ENCODE measurements at regions not wholly inside any gene's neighbourhood (a gene's known extent, or its start where the extent isn't known, plus 50 kb on each side); places are given as distances from the start of the nearest gene placed in this dataset.

GRCh38 chr3:64911138-64911537, 223.3 kb upstream of the ADAMTS9 start:
- no peak for TF ChIP-seq POLR2AphosphoS5 (IDR thresholded peaks at IDR 0.05; ENCODE audit: borderline replicate concordance, low read depth, low read length)
- no peak for TF ChIP-seq EZH2 (IDR thresholded peaks at IDR 0.05)

Measured in SK-N-MC (cell line).